ENCODE measurements at regions not wholly inside any gene's neighbourhood (a gene's known extent, or its start where the extent isn't known, plus 50 kb on each side); places are given as distances from the start of the nearest gene placed in this dataset.
"Not testable (repeated sequence)": the region's sequence is repeated elsewhere in the genome, so short reads cannot be mapped to it uniquely, and the experiment has no call there.

DNA sequence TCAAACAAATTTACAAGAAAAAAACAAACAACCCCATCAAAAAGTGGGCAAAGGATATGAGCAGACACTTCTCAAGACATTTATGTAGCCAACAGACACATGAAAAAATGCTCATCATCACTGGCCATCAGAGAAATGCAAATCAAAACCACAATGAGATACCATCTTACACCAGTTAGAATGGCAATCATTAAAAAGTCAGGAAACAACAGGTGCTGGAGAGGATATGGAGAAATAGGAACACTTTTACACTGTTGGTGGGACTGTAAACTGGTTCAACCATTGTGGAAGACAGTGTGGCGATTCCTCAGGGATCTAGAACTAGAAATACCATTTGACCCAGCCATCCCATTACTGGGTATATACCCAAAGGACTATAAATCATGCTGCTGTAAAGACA, 77.1 kb upstream of the SIM2 start:
- in situ Hi-C loops (cut with MboI; ENCODE audit: low pct_unique_long_range_greater_than_20kb, low sequenced_read_pairs); DNase-seq: not testable (repeated sequence)

DNA sequence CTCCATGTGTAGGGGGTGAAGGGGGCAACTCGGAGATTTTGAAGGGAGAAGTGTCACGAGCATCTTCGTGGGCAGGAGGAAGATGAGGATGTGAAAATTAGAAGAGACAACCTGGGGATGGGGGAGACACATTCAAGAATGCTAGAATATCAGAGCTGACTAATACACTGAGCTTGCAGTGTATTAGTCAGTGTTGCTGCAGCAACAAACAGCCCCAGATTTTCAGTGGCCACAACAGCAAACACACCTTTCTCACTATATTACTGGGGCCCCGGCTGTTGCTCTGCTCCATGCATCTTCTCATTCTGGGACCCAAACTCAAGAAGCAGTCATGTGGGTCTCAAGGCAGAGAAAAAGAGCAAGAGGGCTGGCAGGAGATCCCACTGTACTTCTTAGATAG, 74.8 kb upstream of the SIM2 start:
- in situ Hi-C loops (cut with MboI; ENCODE audit: low pct_unique_long_range_greater_than_20kb, low sequenced_read_pairs), result no loop called here
- no peak for DNase-seq

DNA sequence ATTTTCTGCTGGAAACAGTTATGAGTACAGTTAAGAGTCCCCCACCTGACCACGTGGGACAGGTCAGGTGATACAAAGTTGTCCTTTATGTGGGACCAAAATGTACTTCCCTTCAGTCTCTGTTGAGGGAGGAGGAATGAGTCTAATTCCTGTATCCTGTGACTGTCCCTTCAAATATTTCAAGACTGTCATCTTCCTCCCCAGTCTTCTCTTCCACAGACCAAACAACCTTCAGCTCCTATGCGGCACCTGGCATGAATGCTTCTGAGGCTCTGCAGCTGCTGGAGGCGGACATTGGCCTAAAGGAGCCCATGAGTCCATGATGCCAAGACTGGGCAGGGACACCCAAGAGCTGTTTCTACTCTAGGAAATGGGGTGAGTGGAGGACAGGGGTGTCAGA, 72.1 kb upstream of the SIM2 start:
- DNase-seq, result no peak
- in situ Hi-C loops (cut with MboI; ENCODE audit: low pct_unique_long_range_greater_than_20kb, low sequenced_read_pairs), result no loop called here

DNA sequence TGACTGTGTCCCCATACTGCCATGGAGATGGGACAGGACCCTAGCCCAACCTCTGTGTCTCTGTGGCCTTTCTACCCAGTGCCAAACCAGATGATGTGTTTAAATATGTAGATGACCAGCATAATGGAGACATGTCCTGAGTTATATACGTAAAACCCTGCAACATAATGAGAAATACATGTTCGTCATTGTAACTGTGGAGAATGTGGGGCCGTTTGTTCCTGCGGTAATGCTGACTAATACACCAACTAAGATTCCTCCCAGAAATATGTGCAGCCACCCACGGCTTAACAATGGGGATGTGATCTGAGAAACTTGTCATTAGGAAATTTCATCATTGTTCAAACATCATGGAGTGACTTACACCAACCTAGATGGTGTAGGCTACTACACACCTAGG, 71.7 kb upstream of the SIM2 start:
- in situ Hi-C loops (cut with MboI; ENCODE audit: low pct_unique_long_range_greater_than_20kb, low sequenced_read_pairs), result no loop called here

DNA sequence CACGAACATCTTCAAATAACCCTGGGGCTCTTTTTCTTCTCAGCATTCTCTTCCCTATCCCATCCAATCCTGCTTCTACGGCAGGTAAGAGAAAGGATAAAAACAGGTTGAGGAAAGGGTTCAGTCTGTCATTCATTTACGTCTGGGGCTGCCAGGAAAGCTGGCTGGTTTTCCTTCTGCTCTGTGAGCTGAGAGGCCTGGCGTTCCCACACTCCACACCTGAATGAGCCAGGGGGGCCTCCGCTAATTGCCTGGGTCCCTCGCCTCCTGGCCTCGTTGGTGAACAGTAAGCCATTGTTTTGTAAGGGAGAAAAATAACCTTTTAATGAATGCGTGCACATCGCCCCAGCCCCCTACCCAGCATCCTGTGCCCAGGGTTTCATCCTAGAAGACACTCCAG, 70.8 kb upstream of the SIM2 start:
- DNase-seq, result no peak
- in situ Hi-C loops (cut with MboI; ENCODE audit: low pct_unique_long_range_greater_than_20kb, low sequenced_read_pairs), result no loop called here

More for the DNA sequence above, 71.7 kb upstream of the SIM2 start:
- no peak for DNase-seq

DNA sequence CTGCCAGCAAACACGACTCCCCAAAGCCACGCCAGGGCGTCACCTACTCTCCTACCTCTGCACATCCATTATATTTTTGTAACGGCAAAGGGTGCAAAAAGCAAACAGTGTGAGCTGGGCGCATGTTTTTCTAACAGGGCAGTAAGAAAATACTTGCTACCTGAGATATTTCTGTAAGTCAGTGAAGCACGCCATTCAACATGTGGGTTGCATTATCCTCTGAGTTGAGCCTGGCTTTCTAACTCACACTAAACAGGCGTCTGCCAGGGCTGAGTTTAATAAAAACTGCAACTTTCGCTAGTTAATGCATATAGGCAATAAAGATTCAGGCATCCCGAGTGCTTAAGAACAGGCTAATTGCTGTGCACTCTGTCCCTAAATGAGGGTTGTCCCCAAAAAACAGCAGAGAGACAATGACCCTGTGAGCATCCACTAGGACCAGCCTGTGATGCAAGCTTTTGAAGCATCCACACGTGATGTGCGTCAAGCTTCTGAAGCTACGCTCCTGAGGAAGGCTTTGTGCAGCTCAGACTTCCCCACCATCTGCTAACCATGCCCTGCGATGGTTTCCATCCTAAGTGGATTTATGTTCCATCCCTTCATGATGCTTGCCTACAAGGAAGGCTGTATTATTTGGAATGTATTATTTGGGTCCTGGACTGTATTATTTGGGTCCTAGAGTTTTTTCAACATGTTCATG, 70.0 kb upstream of the SIM2 start:
- no peak for DNase-seq
- in situ Hi-C loops (cut with MboI; ENCODE audit: low pct_unique_long_range_greater_than_20kb, low sequenced_read_pairs), result no loop called here

DNA sequence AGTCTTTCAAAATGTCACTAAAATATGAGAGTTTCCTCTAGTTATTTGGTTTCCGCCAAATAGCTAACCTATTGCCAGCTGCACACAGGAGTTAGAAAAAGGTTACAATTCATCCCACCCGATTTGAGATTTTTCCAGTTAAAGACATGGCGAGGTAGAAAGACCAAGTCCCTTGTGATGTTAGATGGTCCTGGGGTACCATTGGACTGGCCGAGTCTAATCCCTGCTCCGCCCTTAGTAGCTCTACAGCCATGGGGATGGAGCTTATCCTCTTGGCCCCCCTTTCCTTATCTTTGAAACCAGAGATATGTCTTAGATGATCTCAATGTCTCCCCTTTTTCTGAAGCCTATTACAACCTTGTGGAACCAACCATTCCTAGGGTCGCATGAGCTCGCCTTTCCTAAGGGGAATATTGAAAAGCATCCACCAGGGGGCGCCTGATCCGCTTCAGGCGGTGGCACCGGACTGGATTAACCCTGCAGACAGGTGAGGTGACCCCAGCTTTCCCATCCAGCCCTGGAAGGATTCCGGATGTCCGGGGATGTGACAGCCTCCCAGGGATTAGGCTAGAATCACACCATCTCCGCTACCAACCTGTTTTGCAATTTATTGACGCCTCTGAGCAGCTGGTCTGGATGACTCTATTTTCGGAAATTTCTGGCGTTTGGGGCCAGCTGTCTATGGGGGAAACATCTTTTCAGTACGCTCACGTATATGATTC, 68.3 kb upstream of the SIM2 start:
- DNase-seq, result peak; percentile 47
- in situ Hi-C loops (cut with MboI; ENCODE audit: low pct_unique_long_range_greater_than_20kb, low sequenced_read_pairs), result no loop called here

DNA sequence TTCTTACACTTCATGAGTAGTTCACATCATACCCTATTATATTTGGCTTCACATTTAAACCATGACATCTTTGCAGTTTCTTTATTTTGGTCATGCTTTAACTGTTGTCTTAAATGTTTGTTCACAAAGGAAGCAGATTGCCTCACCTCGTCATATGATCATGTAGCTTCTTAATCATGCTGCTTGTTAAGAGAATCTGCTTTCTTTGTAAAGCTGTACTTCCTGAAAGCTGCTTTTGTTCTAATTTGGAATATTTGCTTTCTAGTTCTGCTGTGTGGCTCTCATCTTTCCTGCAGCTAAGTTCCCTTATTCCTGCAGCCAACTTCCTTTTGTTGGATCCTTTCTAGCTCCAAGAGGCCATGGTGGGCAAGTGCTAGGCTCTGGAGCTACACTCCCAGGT, 62.9 kb upstream of the SIM2 start:
- in situ Hi-C loops (cut with MboI; ENCODE audit: low pct_unique_long_range_greater_than_20kb, low sequenced_read_pairs), result no loop called here
- DNase-seq, result no peak

DNA sequence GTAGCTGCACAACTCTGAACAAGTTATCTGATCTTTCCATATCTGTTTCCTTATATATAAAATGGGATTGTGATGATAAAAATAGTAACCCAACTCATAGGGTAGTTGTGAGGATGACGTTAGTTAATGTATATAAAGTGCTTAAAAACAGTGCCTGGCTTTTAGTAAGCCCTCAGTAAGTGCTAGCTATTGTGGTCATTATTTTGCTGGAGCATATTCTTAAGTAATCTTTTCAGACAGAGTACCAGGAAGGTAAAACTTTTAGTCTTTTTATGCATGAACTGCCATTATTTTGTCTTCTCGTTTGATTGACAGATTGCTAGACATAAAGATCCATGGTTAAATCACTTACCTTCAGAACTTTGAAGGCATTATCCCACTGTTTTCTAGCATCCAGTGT, 62.5 kb upstream of the SIM2 start:
- in situ Hi-C loops (cut with MboI; ENCODE audit: low pct_unique_long_range_greater_than_20kb, low sequenced_read_pairs), result no loop called here
- no peak for DNase-seq

DNA sequence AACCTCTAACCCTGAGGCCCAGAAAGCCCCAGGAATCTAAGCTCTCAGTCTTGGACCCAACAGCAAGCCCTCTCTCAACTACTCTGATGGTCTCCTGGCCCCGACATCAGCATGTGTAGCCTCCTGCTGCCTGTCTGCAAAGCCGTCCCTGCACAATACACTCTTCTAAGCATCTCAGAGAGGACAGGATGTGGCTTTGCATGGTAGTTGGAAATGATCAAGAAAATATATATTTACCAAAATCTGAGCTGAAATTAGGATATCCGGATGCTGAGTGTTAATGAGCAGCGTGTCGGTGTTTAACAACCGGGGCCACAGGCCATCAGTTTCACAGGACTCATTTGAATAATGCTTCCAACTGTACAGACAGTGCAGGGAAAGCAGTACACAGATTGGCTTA, 59.1 kb upstream of the SIM2 start:
- in situ Hi-C loops (cut with MboI; ENCODE audit: low pct_unique_long_range_greater_than_20kb, low sequenced_read_pairs), result no loop called here
- no peak for DNase-seq

DNA sequence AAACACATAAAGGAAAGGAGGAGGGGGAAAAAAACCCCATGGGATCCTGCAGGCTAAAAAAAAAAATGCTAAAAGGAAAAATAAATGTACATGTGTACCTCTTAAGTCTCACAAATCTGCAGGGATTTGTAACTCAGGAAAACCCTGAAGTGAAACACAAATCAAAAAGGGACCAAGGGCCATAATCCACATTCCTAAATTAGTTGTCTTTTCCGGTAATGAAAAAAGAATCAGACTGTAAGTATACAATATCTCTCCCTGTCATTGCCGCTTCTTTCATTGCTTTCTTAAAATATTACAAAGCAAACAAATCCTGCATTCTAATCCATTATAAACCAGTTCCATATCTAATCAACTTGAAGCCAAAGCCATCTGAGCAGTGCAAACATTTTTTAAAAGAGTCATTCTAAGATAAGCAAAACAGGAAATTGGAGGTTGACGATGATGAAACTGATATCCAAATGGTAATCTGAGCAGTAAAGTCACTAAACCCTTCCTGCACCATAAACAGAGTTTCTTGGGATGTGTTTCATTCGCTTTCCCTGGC, 58.7 kb upstream of the SIM2 start:
- DNase-seq, result no peak
- in situ Hi-C loops (cut with MboI; ENCODE audit: low pct_unique_long_range_greater_than_20kb, low sequenced_read_pairs), result no loop called here

DNA sequence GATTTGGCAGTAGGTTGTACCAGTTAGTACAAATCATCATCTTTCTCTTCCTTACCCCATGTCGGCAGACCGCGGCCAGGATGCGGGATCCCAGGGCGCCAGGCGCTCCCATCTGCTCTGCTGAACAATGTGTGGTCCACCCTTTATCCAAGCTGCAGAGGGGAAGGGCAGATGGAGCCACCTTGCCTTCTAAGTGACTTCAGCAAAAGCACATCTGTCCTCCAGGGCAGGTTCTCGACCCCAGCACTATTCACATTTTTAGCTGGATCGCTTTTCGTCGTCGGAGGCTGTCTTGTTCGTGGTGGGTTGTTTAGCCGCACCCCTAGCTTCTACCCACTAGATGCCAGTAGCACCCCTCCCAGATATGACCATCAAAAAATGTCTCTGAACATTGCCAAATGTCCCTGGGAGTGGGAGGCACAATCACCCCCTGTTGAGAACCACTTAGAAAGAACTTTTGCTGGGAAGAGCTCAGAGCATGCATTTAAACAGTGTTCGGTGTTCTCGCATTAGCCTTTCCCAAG, 58.1 kb upstream of the SIM2 start:
- in situ Hi-C loops (cut with MboI; ENCODE audit: low pct_unique_long_range_greater_than_20kb, low sequenced_read_pairs), result no loop called here
- DNase-seq, result no peak

DNA sequence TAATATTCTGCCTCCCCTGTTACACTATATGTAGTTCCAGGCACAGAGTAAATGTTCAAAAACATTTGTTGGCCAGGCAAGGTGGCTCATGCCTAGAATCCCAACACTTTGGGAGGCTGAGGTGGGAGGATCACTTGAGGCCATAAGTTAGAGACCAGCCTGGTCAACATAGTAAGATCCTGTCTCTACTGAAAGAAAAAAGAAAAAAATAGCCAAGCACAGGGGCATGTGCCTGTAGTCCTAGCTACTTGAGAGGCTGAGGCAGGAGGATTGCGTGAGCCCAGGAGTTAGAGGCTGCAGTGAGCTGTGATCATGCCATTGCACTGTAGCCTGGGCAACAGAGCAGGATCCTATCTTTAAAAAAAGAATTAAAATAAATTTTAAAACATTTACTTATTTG, 57.6 kb upstream of the SIM2 start:
- in situ Hi-C loops (cut with MboI; ENCODE audit: low pct_unique_long_range_greater_than_20kb, low sequenced_read_pairs), result no loop called here
- DNase-seq, result no peak

DNA sequence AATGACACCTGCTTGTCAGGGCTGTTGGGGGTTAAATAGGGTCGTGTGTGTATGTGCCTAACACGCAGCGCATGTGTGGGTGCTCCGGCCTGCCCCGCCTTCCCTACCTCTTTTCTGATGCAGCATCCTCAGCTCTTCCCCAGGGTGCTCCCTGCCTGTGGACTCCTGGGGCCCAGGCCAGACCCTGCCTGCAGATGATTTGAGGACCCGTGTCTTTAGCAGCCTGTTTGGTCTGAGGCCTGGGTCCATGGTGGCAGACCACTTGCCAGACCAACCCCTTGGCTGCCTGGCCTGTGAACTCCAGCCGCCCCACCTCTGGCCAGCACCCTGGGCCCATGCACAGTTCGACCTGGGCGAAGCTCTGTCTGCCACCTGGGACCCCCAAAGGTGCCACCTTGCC, 57.0 kb upstream of the SIM2 start:
- DNase-seq, result no peak
- in situ Hi-C loops (cut with MboI; ENCODE audit: low pct_unique_long_range_greater_than_20kb, low sequenced_read_pairs), result no loop called here

DNA sequence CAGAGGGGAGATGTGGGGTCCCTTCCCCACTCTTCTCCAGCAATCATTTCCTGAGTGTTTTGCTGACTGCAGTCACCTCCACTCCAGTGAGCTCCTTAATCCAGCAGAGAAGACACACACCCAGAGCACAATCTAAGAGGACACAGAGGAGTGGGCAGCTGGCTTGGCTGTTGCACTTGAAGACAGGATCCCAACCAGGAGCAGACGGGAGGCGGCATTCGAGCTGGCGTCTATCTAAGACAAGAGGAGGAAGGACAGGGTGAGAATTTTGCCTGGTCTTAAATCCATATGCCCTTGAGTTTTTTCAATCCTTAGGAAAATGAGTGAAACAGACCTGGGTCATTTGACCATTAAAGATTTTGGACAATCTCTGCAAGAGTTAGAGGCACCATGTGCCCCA, 56.1 kb upstream of the SIM2 start:
- in situ Hi-C loops (cut with MboI; ENCODE audit: low pct_unique_long_range_greater_than_20kb, low sequenced_read_pairs), result no loop called here
- DNase-seq, result no peak

DNA sequence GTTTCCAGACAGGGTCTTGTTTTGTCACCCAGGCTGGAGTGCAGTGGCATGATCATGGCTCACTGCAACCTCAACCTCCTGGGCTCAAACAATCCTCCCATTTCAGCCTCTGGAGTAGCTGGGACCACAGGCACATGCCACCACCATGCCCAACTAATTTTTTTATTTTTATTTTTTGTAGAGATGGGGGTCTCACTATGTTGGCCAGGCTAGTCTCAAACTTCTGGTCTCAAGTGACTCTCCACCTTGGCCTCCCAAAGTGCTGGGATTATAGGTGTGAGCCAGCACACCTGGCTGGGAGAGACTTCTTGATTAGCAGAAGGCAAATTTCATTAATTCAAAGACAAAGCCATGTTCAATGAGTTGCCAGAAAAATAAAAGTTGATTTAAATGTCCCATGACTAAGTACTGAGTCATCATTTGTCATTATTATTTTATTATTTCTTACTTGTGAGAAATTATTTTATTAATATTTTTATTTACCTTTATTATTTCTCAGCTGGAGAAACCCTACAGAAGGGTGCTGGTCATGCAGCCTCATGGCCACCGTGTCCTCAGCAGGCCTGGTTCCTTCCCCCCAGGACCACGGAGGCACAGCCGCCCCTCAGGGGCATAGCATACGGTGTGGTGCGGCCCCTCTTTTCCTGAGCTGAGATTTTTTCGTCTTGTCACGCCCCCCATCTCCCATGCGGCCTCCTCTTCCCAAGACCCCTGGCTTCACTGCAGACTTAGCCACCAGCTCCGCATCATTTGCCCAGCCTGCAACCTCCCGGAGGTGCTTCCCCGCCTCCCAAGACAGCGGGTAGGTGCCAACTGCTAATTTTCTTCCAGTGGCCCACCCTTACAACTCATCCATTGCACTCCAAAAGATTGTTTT, 55.3 kb upstream of the SIM2 start:
- no peak for DNase-seq
- in situ Hi-C loops (cut with MboI; ENCODE audit: low pct_unique_long_range_greater_than_20kb, low sequenced_read_pairs), result no loop called here

DNA sequence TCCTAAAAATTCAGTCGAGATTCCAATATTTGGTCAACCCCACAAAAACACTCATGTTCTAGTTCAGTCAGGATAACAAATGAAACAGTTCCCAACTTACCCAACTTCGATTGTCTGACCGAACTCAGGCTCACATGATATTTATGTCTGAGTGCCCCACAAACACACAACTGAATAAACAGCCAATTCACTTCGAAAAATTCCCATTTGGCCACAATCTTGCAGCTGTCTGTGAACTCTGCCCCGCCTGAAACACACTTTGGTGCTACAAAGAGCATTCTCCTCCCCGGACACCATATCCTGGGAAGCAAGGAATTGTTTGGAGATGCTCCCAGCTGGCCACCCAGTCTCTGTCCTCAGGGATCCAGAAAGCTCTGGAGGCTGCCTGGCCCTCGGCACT, 52.9 kb upstream of the SIM2 start:
- no peak for DNase-seq
- in situ Hi-C loops (cut with MboI; ENCODE audit: low pct_unique_long_range_greater_than_20kb, low sequenced_read_pairs), result no loop called here

DNA sequence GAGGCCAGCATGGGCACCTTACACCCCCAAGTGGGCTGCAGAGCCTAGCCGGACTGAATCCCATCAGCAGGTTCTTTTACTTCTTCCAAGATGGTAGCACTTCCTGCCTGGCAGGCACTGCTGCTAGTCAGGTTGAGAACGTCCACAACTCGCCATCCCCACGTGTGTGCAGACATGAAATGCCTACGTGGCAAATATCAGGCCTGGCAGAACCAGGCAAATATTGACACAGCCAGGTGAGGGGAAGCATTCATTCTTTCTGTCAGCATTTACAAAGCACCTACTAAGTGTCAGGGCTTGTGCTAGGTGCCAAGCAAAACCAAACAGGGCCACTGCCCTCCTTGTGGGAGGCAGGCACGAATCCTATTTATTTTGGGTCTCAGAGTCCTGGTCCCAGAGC, 52.3 kb upstream of the SIM2 start:
- DNase-seq, result no peak
- in situ Hi-C loops (cut with MboI; ENCODE audit: low pct_unique_long_range_greater_than_20kb, low sequenced_read_pairs), result no loop called here

DNA sequence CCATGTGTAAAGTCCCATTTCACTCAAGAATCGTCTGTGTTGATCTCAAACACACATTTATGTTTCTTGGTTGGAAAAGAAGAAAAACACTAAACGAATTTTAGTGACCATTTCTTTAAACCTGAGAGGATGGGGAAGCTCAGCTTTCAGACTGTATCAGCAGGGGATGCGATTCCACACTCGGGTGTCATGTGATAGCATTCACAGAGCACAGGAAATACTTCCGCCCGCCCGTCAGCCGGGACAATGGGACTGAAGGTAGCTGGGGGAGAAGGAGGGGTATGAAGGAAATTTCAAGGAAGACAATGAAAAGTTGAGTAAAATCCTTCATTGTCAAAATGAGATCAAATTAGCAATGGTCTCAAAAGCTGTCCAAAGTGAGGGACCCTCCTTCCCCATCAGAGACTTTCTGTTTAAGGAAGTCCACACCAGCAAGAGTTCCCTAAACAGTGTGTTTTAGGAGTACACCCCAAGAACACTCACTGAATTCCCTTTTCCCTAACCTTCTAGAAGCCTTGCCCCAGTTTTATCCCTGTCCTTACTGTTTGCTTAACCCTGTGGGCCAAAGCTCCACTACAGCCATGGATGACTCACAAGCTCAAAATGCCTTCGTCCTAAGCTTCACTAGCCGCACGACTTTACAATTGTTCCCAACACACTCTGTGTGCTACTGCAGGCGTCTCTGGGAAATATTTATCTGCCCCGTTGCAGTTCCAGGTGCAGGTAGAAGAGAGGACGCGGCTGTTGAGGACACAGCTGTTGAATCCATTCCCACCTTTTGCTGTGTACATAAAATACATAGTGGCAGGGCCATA, 51.4 kb upstream of the SIM2 start:
- in situ Hi-C loops (cut with MboI; ENCODE audit: low pct_unique_long_range_greater_than_20kb, low sequenced_read_pairs), result no loop called here
- DNase-seq, result no peak
